SK-N-SH treated with all-trans-retinoic acid at 6 μM for 48 hours (cell line): ENCODE measurements at regions not wholly inside any gene's neighbourhood (a gene's known extent, or its start where the extent isn't known, plus 50 kb on each side); places are given as distances from the start of the nearest gene placed in this dataset.

Experiments
- ARNTL ChIP-seq: fragments of 450-650 bp; formaldehyde crosslinking; IDR thresholded peaks from 2 replicates; pipeline ENCODE4 v1.5.0; 2020; ENCODE audit warnings: low read depth, mild to moderate bottlenecking, moderate library complexity, borderline replicate concordance
- BACH2 ChIP-seq: fragments of 250-450 bp; sonication (Bioruptor Pico); IDR thresholded peaks from 2 replicates; pipeline ENCODE4 v1.9.0; 2021; ENCODE audit warnings: mild to moderate bottlenecking, borderline replicate concordance
- CSDC2 ChIP-seq: fragments of 250-450 bp; sonication (Bioruptor Pico); IDR thresholded peaks from 2 replicates; pipeline ENCODE4 v1.5.0; 2020; ENCODE audit warnings: mild to moderate bottlenecking, moderate library complexity
- GLIS3 ChIP-seq: fragments of 250-450 bp; sonication (Bioruptor Pico); IDR thresholded peaks from 2 replicates; pipeline ENCODE4 v1.5.0; 2020; ENCODE audit warnings: mild to moderate bottlenecking, moderate library complexity
- PATZ1 ChIP-seq: fragments of 250-450 bp; sonication (Bioruptor Pico); IDR thresholded peaks from 2 replicates; pipeline ENCODE4 v1.8.0; 2020; ENCODE audit warnings: mild to moderate bottlenecking, moderate library complexity, borderline replicate concordance
- RARB ChIP-seq: fragments of 250-450 bp; sonication (Bioruptor Pico); IDR thresholded peaks from 2 replicates; pipeline ENCODE4 v1.8.0; 2021; ENCODE audit warnings: mild to moderate bottlenecking, moderate library complexity
- TCF4 ChIP-seq: fragments of 250-450 bp; sonication (Bioruptor Pico); IDR thresholded peaks from 2 replicates; pipeline ENCODE4 v1.8.0; 2021; ENCODE audit warnings: mild to moderate bottlenecking, moderate library complexity, borderline replicate concordance
- TSHZ2 ChIP-seq: fragments of 250-450 bp; sonication (Bioruptor Pico); IDR thresholded peaks from 2 replicates; pipeline ENCODE4 v1.5.0; 2020; ENCODE audit warnings: mild to moderate bottlenecking, moderate library complexity
- ZFP3 ChIP-seq: fragments of 250-450 bp; sonication (Bioruptor Pico); IDR thresholded peaks from 2 replicates; pipeline ENCODE4 v1.5.0; 2020; ENCODE audit warnings: mild to moderate bottlenecking, moderate library complexity
- ZNF70 ChIP-seq: fragments of 450-650 bp; formaldehyde crosslinking; IDR thresholded peaks from 2 replicates; pipeline ENCODE4 v1.5.0; 2020; ENCODE audit warnings: mild to moderate bottlenecking, moderate library complexity
- ZNF8 ChIP-seq: fragments of 450-650 bp; formaldehyde crosslinking; IDR thresholded peaks from 2 replicates; pipeline ENCODE4 v1.5.0; 2020; ENCODE audit warnings: mild to moderate bottlenecking, moderate library complexity

- no peak for TF ChIP-seq RARB (CRISPR knock-in tag)
- TF ChIP-seq TSHZ2 (CRISPR knock-in tag): no peak
- TF ChIP-seq BACH2 (CRISPR knock-in tag): no peak
- TF ChIP-seq ZFP3 (CRISPR knock-in tag): no peak
- TF ChIP-seq ARNTL (CRISPR knock-in tag): no peak
- TF ChIP-seq PATZ1 (CRISPR knock-in tag): no peak
- TF ChIP-seq ZNF70 (CRISPR knock-in tag): no peak
- TF ChIP-seq CSDC2 (CRISPR knock-in tag): no peak
- TF ChIP-seq TCF4: no peak
- TF ChIP-seq GLIS3 (CRISPR knock-in tag): no peak
- TF ChIP-seq ZNF8 (CRISPR knock-in tag): no peak
Observed at GRCh38 chr17:77473615-77474226, 333.0 kb downstream of the SEC14L1 start.
